ENCODE measurements at regions not wholly inside any gene's neighbourhood (a gene's known extent, or its start where the extent isn't known, plus 50 kb on each side); places are given as distances from the start of the nearest gene placed in this dataset.

DNA sequence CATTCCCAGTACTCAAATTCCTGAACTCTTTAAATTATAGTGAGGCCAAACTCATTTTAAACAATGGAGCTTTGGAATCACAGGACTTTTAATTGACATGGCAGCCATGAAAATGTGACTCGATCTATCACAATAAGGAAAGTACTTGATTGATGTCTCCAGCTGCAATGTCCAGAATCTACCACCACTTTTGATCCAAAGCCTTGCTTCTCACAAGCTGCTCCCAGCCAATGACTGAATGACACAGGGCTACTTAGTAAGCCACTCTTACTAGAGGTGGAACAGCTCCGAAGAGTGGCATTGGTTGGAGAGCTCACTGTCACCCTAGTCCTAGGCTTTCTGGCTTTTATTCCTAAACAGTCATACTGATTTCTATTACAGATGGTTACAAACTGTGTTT, 270.1 kb downstream of the IRS1 start:
- Mint-ChIP-seq H3K9me3 (peaks cover 3% of the 10 kb centered on the region), H3K4me1 (peaks cover 33% of the 10 kb centered on the region), H3K27ac (no peak overlapping the region), H3K36me3 (no peaks in the 10 kb centered on the region), H3K4me3 (no peak overlapping the region), H3K27me3 (ENCODE audit: low read depth) (no peaks in the 10 kb centered on the region)
- no peak for DNase-seq (ENCODE audit: low spot score in 2 of 2, unreplicated experiment in 2 of 2)
- TF ChIP-seq, protein P1, sequence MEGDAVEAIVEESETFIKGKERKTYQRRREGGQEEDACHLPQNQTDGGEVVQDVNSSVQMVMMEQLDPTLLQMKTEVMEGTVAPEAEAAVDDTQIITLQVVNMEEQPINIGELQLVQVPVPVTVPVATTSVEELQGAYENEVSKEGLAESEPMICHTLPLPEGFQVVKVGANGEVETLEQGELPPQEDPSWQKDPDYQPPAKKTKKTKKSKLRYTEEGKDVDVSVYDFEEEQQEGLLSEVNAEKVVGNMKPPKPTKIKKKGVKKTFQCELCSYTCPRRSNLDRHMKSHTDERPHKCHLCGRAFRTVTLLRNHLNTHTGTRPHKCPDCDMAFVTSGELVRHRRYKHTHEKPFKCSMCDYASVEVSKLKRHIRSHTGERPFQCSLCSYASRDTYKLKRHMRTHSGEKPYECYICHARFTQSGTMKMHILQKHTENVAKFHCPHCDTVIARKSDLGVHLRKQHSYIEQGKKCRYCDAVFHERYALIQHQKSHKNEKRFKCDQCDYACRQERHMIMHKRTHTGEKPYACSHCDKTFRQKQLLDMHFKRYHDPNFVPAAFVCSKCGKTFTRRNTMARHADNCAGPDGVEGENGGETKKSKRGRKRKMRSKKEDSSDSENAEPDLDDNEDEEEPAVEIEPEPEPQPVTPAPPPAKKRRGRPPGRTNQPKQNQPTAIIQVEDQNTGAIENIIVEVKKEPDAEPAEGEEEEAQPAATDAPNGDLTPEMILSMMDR (IDR thresholded peaks at IDR 0.05; ENCODE audit: unreplicated experiment): no peak

DNA sequence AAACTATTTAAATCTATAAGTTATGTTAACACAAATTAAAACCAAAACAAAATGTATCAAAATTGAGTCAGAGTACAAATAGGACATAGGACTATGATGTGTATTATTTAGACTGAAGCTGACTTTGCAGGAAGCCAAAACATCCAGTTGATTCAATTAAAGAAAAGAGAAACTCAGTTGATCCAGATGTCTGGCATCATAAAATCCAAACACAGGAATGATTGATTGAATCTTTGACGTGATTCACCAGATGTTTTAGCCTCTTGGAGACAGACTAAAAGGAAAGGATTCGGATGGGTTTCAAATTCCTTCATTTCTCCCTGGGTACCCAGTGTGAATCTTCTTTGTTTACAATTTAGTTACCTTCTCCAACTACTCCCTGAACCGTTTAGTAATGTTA, 272.9 kb downstream of the IRS1 start:
- H3K36me3 Mint-ChIP-seq: no peaks in the 10 kb centered on the region
- peak overlapping the region; percentile 57 for H3K27ac Mint-ChIP-seq
- DNase-seq (ENCODE audit: low spot score in 2 of 2, unreplicated experiment in 2 of 2): no peak
- H3K27me3 Mint-ChIP-seq (ENCODE audit: low read depth): no peaks in the 10 kb centered on the region
- peaks cover 8% of the 10 kb centered on the region for H3K9me3 Mint-ChIP-seq
- peaks cover 31% of the 10 kb centered on the region for H3K4me1 Mint-ChIP-seq
- H3K4me3 Mint-ChIP-seq: no peak overlapping the region
- TF ChIP-seq, protein P1 (IDR thresholded peaks at IDR 0.05; ENCODE audit: unreplicated experiment): no peak

DNA sequence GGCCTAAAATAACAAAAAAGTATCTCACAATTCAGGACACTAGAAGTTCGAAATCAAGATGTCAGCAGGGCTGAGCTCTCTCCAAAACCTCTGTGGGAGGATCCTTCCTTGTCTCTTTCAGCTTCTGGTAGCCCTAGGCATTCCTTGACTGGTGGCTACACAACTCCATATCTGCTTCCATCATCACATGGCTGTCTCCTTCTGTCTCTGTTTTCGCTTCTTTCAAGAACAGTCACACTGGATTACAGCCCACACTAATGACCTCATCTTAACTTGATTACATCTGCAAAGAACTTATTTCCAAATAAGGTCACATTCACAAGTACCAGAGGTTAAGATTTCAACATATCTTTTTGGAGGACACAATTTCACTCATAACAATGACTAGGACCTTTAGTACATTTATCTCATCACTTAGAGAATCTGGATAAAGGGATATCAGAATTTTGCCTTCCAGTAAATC, 275.2 kb downstream of the IRS1 start:
- Mint-ChIP-seq H3K27me3 (ENCODE audit: low read depth) (no peaks in the 10 kb centered on the region), H3K9me3 (peaks cover 25% of the 10 kb centered on the region), H3K27ac (no peak overlapping the region), H3K4me3 (no peak overlapping the region), H3K36me3 (no peaks in the 10 kb centered on the region), H3K4me1 (peaks cover 25% of the 10 kb centered on the region)
- no peak for DNase-seq (ENCODE audit: low spot score in 2 of 2, unreplicated experiment in 2 of 2)
- TF ChIP-seq, protein P1 (IDR thresholded peaks at IDR 0.05; ENCODE audit: unreplicated experiment): no peak

DNA sequence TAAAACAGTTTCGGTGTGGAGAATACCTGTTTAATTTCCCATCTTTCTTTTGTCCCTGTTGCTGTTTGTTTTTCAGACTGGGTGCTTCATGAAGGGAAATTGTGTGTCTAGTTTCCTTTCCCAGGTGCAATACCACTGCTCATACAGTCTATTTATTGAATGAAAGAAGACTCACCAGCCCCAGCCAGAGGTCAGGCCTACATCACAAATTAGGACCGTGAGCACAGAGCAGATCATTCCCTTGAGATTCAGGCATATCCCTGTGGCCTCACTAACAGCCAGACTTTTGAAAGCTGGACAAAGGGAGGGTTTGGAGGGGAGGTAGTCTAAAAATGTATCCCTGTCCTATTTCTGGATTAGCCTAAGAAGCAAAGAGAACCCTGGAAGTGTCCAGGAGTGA, 278.9 kb downstream of the IRS1 start:
- H3K4me3 Mint-ChIP-seq: no peak overlapping the region
- peaks cover 15% of the 10 kb centered on the region for H3K4me1 Mint-ChIP-seq
- H3K27me3 Mint-ChIP-seq (ENCODE audit: low read depth): no peaks in the 10 kb centered on the region
- H3K27ac Mint-ChIP-seq: no peak overlapping the region
- DNase-seq (ENCODE audit: low spot score in 2 of 2, unreplicated experiment in 2 of 2): no peak
- H3K9me3 Mint-ChIP-seq: peaks cover 30% of the 10 kb centered on the region
- TF ChIP-seq, protein P1 (IDR thresholded peaks at IDR 0.05; ENCODE audit: unreplicated experiment): no peak
- H3K36me3 Mint-ChIP-seq: no peaks in the 10 kb centered on the region

DNA sequence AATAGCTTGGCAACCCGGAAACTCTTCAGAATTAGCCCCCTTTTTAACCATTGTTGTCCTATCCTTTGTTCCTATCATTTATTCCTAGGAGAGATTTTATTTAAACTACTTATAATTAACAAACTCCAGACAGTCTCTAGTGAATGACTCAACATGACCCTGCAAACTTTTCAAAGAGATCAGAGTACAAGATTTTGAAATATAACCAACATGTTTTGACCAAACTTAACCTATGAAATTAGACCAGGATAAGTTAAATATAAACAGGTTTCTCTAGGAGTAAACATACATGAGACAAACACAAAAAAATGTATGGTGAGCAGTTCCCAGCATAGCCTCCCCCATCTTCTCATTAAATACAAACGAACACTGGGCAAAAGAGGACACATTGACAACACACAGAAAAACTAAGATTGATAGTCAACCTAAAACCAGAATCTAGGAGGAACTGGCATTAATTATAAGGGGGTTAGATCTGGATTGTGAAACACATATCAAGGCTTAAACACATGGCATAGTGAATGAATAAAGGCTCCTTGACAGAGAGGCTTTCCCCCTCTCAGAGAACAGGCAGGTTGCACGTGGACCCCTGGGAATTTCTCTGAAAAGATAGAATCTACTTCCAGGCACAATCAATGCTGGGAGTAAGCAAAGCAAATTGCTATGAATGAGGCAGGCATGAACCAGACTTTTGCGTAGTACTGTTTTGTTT, 284.1 kb downstream of the IRS1 start:
- Mint-ChIP-seq H3K27me3 (ENCODE audit: low read depth) (no peaks in the 10 kb centered on the region), H3K36me3 (no peaks in the 10 kb centered on the region), H3K4me3 (no peak overlapping the region), H3K9me3 (peaks cover 18% of the 10 kb centered on the region), H3K4me1 (peaks cover 16% of the 10 kb centered on the region), H3K27ac (peak overlapping the region; percentile 28)
- TF ChIP-seq, protein P1 (IDR thresholded peaks at IDR 0.05; ENCODE audit: unreplicated experiment): no peak
- DNase-seq (ENCODE audit: low spot score in 2 of 2, unreplicated experiment in 2 of 2): no peak
